ENCODE measurements at regions not wholly inside any gene's neighbourhood (a gene's known extent, or its start where the extent isn't known, plus 50 kb on each side); places are given as distances from the start of the nearest gene placed in this dataset.
A peak's percentile ranks its signal among the peaks of the same experiment; 100 is the strongest.

DNA sequence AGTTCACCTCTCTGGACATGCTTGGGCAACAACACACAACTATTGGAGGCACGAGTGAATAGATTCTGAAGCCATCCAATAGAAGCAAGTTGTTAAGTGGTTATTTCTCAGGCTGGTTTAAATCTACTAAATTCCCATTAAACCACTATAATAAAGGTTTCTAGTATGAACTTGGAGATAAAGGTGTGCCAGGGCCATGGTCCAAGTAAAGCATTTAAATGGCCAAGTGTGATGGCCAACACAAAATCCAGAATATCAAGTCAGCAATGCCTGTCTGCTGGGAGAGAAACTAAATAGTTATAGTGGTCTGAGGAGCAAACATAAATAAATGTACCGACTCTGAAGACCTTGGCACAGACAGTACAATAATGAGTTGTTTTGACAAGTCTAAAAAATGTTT lies 294.3 kb upstream of the STXBP5 start:
- Histone ChIP-seq H3K9ac (ENCODE audit: low read length) (no peak overlapping the region), H3K9me3 (ENCODE audit: control insufficient read depth, low read length) (no peaks in the 10 kb centered on the region), H2BK12ac (ENCODE audit: low read length in 2 of 2) (no peak overlapping the region), H2AK5ac (ENCODE audit: low read length, severe bottlenecking) (peak overlapping the region; percentile 80), H3K79me1 (replicated peaks; ENCODE audit: low read length, poor library complexity, severe bottlenecking) (no peaks in the 10 kb centered on the region), H3K36me3 (ENCODE audit: control insufficient read depth in 1 of 2, insufficient read depth in 2 of 2, low read depth in 1 of 2, low read length in 2 of 2) (peaks cover 0 to 27% of the 10 kb centered on the region in 2 experiments), H3K27ac (ENCODE audit: low read length, poor library complexity, severe bottlenecking) (peak overlapping the region; percentile 71), H3K4me1 (ENCODE audit: control insufficient read depth, insufficient read depth, low read depth, low read length) (peaks cover 9% of the 10 kb centered on the region), H3K14ac (ENCODE audit: low read length in 2 of 2) (no peak overlapping the region), H3K27me3 (ENCODE audit: control insufficient read depth in 1 of 2, insufficient read depth in 1 of 2, low read length in 2 of 2) (no peaks in the 10 kb centered on the region), H3K4ac (ENCODE audit: low read depth in 1 of 2, low read length in 2 of 2) (no peak overlapping the region), H3K4me3 (ENCODE audit: insufficient read depth in 1 of 2, low read depth in 1 of 2, low read length in 2 of 2) (no peak overlapping the region), H2BK120ac (ENCODE audit: low read depth, low read length) (no peak overlapping the region), H2AFZ (ENCODE audit: low read depth, low read length) (no peak overlapping the region), H3K23ac (ENCODE audit: low read length in 2 of 2) (no peak overlapping the region), H2BK5ac (ENCODE audit: low read depth, low read length, poor library complexity, severe bottlenecking) (no peak overlapping the region), H3K18ac (ENCODE audit: low read depth in 1 of 2, low read length in 2 of 2) (no peak overlapping the region), H4K8ac (ENCODE audit: low read length) (no peak overlapping the region), H3K4me2 (ENCODE audit: low read length, poor library complexity, severe bottlenecking) (no peak overlapping the region), H2BK15ac (ENCODE audit: low read depth, poor library complexity, severe bottlenecking) (no peak overlapping the region), H4K91ac (ENCODE audit: low read length) (no peak overlapping the region)
- 67% methylated on average over 1 of the region's 2 CpGs for WGBS
- no peak for DNase-seq

DNA sequence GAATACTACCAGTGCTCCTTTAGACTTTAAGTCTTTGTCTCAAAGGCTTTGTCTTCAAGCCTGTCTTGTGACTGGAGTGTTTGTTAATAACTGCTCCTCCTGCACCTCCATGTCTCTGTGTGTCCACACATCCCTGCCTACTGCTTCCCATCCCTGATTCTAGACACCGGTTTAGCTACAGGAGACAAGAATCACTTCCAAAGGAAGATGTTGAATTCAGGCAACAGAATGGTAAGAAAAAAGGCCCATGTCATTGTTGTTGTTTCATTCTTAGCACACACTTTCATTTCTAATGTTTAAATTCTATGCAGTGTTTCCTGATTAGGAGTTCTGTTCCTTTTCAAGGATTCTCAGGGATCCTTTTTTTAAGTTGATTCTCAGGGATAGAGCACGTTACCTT lies 293.6 kb upstream of the STXBP5 start:
- no peak overlapping the region for H3K4me3 ChIP-seq (ENCODE audit: insufficient read depth in 1 of 2, low read depth in 1 of 2, low read length in 2 of 2)
- H4K8ac ChIP-seq (ENCODE audit: low read length), result peak overlapping the region; percentile 77
- peak overlapping the region; percentile 2 for H3K27ac ChIP-seq (ENCODE audit: low read length, poor library complexity, severe bottlenecking)
- peak overlapping the region; percentile 91 for H4K91ac ChIP-seq (ENCODE audit: low read length)
- H3K79me1 ChIP-seq (replicated peaks; ENCODE audit: low read length, poor library complexity, severe bottlenecking), result no peaks in the 10 kb centered on the region
- no peak overlapping the region for H2BK5ac ChIP-seq (ENCODE audit: low read depth, low read length, poor library complexity, severe bottlenecking)
- H3K9me3 ChIP-seq (ENCODE audit: control insufficient read depth, low read length), result no peaks in the 10 kb centered on the region
- H3K14ac ChIP-seq (ENCODE audit: low read length in 2 of 2), result no peak overlapping the region
- H2BK15ac ChIP-seq (ENCODE audit: low read depth, poor library complexity, severe bottlenecking), result no peak overlapping the region
- DNase-seq, result no peak
- peak overlapping the region; percentile 17 for H3K9ac ChIP-seq (ENCODE audit: low read length)
- no peak overlapping the region for H2AFZ ChIP-seq (ENCODE audit: low read depth, low read length)
- no peak overlapping the region for H2BK120ac ChIP-seq (ENCODE audit: low read depth, low read length)
- peak overlapping the region in 1 of 2 experiments; percentile 94 for H3K18ac ChIP-seq (ENCODE audit: low read depth in 1 of 2, low read length in 2 of 2)
- peaks cover 0 to 27% of the 10 kb centered on the region in 2 experiments for H3K36me3 ChIP-seq (ENCODE audit: control insufficient read depth in 1 of 2, insufficient read depth in 2 of 2, low read depth in 1 of 2, low read length in 2 of 2)
- no peaks in the 10 kb centered on the region for H3K27me3 ChIP-seq (ENCODE audit: control insufficient read depth in 1 of 2, insufficient read depth in 1 of 2, low read length in 2 of 2)
- H3K4me1 ChIP-seq (ENCODE audit: control insufficient read depth, insufficient read depth, low read depth, low read length), result peaks cover 7% of the 10 kb centered on the region
- H3K23ac ChIP-seq (ENCODE audit: low read length in 2 of 2), result no peak overlapping the region
- H3K4ac ChIP-seq (ENCODE audit: low read depth in 1 of 2, low read length in 2 of 2), result peak overlapping the region; percentile 11 to 35
- no peak overlapping the region for H3K4me2 ChIP-seq (ENCODE audit: low read length, poor library complexity, severe bottlenecking)
- H2AK5ac ChIP-seq (ENCODE audit: low read length, severe bottlenecking), result peak overlapping the region; percentile 90
- peak overlapping the region in 1 of 2 experiments; percentile 92 for H2BK12ac ChIP-seq (ENCODE audit: low read length in 2 of 2)
- WGBS, result 100% methylated on average over 2 of the region's 2 CpGs

DNA sequence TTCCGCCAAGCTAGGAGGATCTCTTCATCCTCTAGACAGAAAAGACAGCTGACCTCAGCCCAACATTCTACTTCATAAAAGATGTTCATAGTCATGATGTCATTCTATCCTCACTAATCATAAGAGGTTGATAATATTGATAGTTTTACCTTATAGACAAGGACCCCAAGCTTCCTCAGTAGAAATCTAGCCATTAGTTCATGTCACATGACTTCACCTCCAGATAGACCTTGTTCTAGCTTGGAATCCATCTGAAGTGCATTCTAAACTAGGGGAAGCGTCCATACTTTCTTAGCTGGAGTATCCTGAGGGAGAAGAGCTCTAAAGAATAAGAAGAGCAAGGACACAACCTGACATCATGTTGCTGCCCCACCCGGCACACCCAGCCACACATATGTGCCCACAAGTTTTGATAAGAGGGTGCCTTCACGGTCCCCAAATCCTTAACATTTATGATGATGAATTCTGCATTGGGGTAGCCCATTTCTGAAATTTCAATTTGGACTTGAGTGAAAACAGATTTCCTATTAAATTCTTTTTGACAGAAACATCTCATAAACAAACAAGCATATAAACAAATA lies 292.5 kb upstream of the STXBP5 start:
- H4K8ac ChIP-seq (ENCODE audit: low read length), result no peak overlapping the region
- H2BK120ac ChIP-seq (ENCODE audit: low read depth, low read length), result no peak overlapping the region
- no peak overlapping the region for H2BK15ac ChIP-seq (ENCODE audit: low read depth, poor library complexity, severe bottlenecking)
- H3K4ac ChIP-seq (ENCODE audit: low read depth in 1 of 2, low read length in 2 of 2), result no peak overlapping the region
- no peaks in the 10 kb centered on the region for H3K27me3 ChIP-seq (ENCODE audit: control insufficient read depth in 1 of 2, insufficient read depth in 1 of 2, low read length in 2 of 2)
- no peak overlapping the region for H2BK5ac ChIP-seq (ENCODE audit: low read depth, low read length, poor library complexity, severe bottlenecking)
- no peak overlapping the region for H3K27ac ChIP-seq (ENCODE audit: low read length, poor library complexity, severe bottlenecking)
- peak overlapping the region in 1 of 2 experiments; percentile 19 for H3K18ac ChIP-seq (ENCODE audit: low read depth in 1 of 2, low read length in 2 of 2)
- WGBS, result 79% methylated on average over 3 of the region's 4 CpGs
- peaks cover 7% of the 10 kb centered on the region for H3K4me1 ChIP-seq (ENCODE audit: control insufficient read depth, insufficient read depth, low read depth, low read length)
- DNase-seq, result no peak
- H3K9ac ChIP-seq (ENCODE audit: low read length), result peak overlapping the region; percentile 98
- H3K79me1 ChIP-seq (replicated peaks; ENCODE audit: low read length, poor library complexity, severe bottlenecking), result no peaks in the 10 kb centered on the region
- peaks cover 0 to 27% of the 10 kb centered on the region in 2 experiments for H3K36me3 ChIP-seq (ENCODE audit: control insufficient read depth in 1 of 2, insufficient read depth in 2 of 2, low read depth in 1 of 2, low read length in 2 of 2)
- no peak overlapping the region for H3K23ac ChIP-seq (ENCODE audit: low read length in 2 of 2)
- H2AFZ ChIP-seq (ENCODE audit: low read depth, low read length), result no peak overlapping the region
- H3K9me3 ChIP-seq (ENCODE audit: control insufficient read depth, low read length), result no peaks in the 10 kb centered on the region
- H4K91ac ChIP-seq (ENCODE audit: low read length), result no peak overlapping the region
- H2BK12ac ChIP-seq (ENCODE audit: low read length in 2 of 2), result peak overlapping the region in 1 of 2 experiments; percentile 95
- H3K14ac ChIP-seq (ENCODE audit: low read length in 2 of 2), result no peak overlapping the region
- peak overlapping the region; percentile 11 for H2AK5ac ChIP-seq (ENCODE audit: low read length, severe bottlenecking)
- no peak overlapping the region for H3K4me3 ChIP-seq (ENCODE audit: insufficient read depth in 1 of 2, low read depth in 1 of 2, low read length in 2 of 2)
- no peak overlapping the region for H3K4me2 ChIP-seq (ENCODE audit: low read length, poor library complexity, severe bottlenecking)

DNA sequence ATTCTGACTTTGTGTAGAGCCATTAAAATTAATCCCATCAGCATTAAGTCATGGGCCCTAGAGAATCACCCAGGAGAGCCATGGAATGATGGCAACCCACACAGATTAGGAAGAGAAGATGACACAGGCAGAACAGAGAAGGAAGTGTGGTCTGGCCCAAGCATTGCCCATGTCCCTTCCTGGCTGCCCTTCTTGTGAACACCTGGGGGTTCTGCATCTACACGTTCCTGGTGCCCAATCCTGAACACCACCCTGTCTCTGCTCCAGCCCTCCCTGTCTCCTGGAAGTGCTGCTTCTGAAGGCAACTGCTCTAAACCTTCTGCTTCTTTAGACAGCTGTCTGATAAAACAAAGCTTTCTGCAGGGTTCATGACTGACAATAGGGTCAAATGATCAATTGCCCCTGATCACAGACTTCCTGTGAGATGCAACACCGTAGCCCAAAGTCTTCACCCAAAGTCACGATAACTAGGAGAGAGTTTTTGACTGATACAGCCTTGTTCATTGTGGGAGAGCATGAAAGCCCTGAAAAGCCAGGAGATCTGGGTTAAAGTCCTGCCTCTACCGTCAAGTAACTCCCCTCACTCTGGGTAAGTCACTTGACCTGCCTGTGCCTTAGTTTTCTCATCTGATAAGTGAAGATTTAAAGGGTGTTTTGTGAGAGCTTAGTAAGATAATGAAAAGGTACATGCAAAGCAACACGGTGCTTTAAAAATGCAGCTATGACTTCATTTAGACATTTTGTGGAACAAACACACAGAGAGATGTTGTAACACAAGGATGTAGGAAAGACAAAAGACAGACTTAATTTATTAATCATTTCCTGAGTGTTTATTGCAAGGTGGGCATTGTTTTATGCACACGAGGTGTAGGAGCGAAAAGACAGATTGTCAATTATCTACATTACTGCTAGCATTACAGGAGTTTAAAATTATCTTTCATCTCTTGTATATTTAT lies 291.2 kb upstream of the STXBP5 start:
- peak; percentile 58 for DNase-seq
- Histone ChIP-seq H3K27ac (ENCODE audit: low read length, poor library complexity, severe bottlenecking) (peak overlapping the region; percentile 99), H3K79me1 (replicated peaks; ENCODE audit: low read length, poor library complexity, severe bottlenecking) (no peaks in the 10 kb centered on the region), H3K14ac (ENCODE audit: low read length in 2 of 2) (peak overlapping the region in 1 of 2 experiments; percentile 57), H2AFZ (ENCODE audit: low read depth, low read length) (peak overlapping the region; percentile 66), H4K91ac (ENCODE audit: low read length) (peak overlapping the region; percentile 92), H2BK12ac (ENCODE audit: low read length in 2 of 2) (peak overlapping the region; percentile 98), H3K27me3 (ENCODE audit: control insufficient read depth in 1 of 2, insufficient read depth in 1 of 2, low read length in 2 of 2) (no peaks in the 10 kb centered on the region), H3K4ac (ENCODE audit: low read depth in 1 of 2, low read length in 2 of 2) (peak overlapping the region; percentile 35 to 92), H3K4me3 (ENCODE audit: insufficient read depth in 1 of 2, low read depth in 1 of 2, low read length in 2 of 2) (peak overlapping the region in 1 of 2 experiments; percentile 81), H2BK5ac (ENCODE audit: low read depth, low read length, poor library complexity, severe bottlenecking) (peak overlapping the region; percentile 0), H3K9me3 (ENCODE audit: control insufficient read depth, low read length) (no peaks in the 10 kb centered on the region), H4K8ac (ENCODE audit: low read length) (peak overlapping the region; percentile 93), H3K4me2 (ENCODE audit: low read length, poor library complexity, severe bottlenecking) (no peak overlapping the region), H3K9ac (ENCODE audit: low read length) (peak overlapping the region; percentile 98), H3K18ac (ENCODE audit: low read depth in 1 of 2, low read length in 2 of 2) (peak overlapping the region; percentile 31 to 91), H3K36me3 (ENCODE audit: control insufficient read depth in 1 of 2, insufficient read depth in 2 of 2, low read depth in 1 of 2, low read length in 2 of 2) (peaks cover 0 to 27% of the 10 kb centered on the region in 2 experiments), H2BK120ac (ENCODE audit: low read depth, low read length) (peak overlapping the region; percentile 1), H3K4me1 (ENCODE audit: control insufficient read depth, insufficient read depth, low read depth, low read length) (peaks cover 7% of the 10 kb centered on the region), H3K23ac (ENCODE audit: low read length in 2 of 2) (no peak overlapping the region), H2AK5ac (ENCODE audit: low read length, severe bottlenecking) (peak overlapping the region; percentile 96), H2BK15ac (ENCODE audit: low read depth, poor library complexity, severe bottlenecking) (peak overlapping the region; percentile 70)
- WGBS, result 66% methylated on average over 5 of the region's 7 CpGs

Data from mesenchymal stem cell (in vitro differentiated cells and primary cell).